ENCODE measurements at regions not wholly inside any gene's neighbourhood (a gene's known extent, or its start where the extent isn't known, plus 50 kb on each side); places are given as distances from the start of the nearest gene placed in this dataset.

GRCh38 chr2:2765176-2765800 lies 434.2 kb upstream of the MYT1L start:
- no peaks in the 10 kb centered on the region for H4K20me1 ChIP-seq (ENCODE audit: control insufficient read depth, insufficient read depth, low read length, poor library complexity, severe bottlenecking)
- no peaks in the 10 kb centered on the region for H3K79me2 ChIP-seq (ENCODE audit: control insufficient read depth, insufficient read depth, low read length)
- Mint-ChIP-seq H3K27ac (no peak overlapping the region), H3K4me3 (no peak overlapping the region), H3K9me3 (ENCODE audit: insufficient read depth) (no peaks in the 10 kb centered on the region), H3K27me3 (no peaks in the 10 kb centered on the region), H3K4me1 (no peaks in the 10 kb centered on the region)
- no peak overlapping the region for H3K27ac ChIP-seq (ENCODE audit: low read length in 2 of 2)
- intact Hi-C loops (cut with micrococcal nuclease), result no loop called here
- H3K4me1 ChIP-seq (ENCODE audit: control insufficient read depth in 2 of 2, insufficient read depth in 2 of 2, low read length in 2 of 2), result no peaks in the 10 kb centered on the region
- TF ChIP-seq EZH2 (IDR thresholded peaks at IDR 0.05; ENCODE audit: borderline replicate concordance, insufficient read depth, low read depth, low read length, poor library complexity, severe bottlenecking) (no peak), CTCF (IDR thresholded peaks at IDR 0.05) (no peak)
- 90% methylated on average over 17 of the region's 17 CpGs for WGBS (ENCODE audit: insufficient coverage)
- DNase-seq, result no peak
- no peak overlapping the region for H3K4me2 ChIP-seq (replicated peaks; ENCODE audit: low read depth, low read length, poor library complexity, severe bottlenecking)
- no peaks in the 10 kb centered on the region for H3K36me3 ChIP-seq (replicated peaks in 1 of 2; ENCODE audit: control extremely low read depth in 1 of 2, control insufficient read depth in 1 of 2, extremely low read depth in 1 of 2, insufficient read depth in 2 of 2, low read length in 1 of 2)
- H3K9me3 ChIP-seq (ENCODE audit: control extremely low read depth in 1 of 3, control insufficient read depth in 2 of 3, insufficient read depth in 1 of 3, low read length in 2 of 3), result peaks cover 0 to 32% (median 0%) of the 10 kb centered on the region in 3 donors
- no peak overlapping the region for H2AFZ ChIP-seq (ENCODE audit: insufficient read depth, low read depth, low read length, poor library complexity, severe bottlenecking)
- H3K4me3 ChIP-seq (ENCODE audit: control extremely low read depth in 1 of 5, extremely low read depth in 1 of 5, insufficient read depth in 1 of 5, low read depth in 2 of 5, low read length in 4 of 5), result no peak overlapping the region
- ChIA-PET POLR2A (no interaction called here), CTCF (no interaction called here)
- H3K27me3 ChIP-seq (replicated peaks in 1 of 4; ENCODE audit: control extremely low read depth in 1 of 4, control insufficient read depth in 3 of 4, insufficient read depth in 4 of 4, low read length in 3 of 4), result no peaks in the 10 kb centered on the region
- ATAC-seq (ENCODE audit: low read depth), result no peak
- no peak overlapping the region for H3K9ac ChIP-seq (ENCODE audit: low read length)

GRCh38 chr2:2764739-2765138 lies 433.7 kb upstream of the MYT1L start:
- Histone ChIP-seq H2AFZ (ENCODE audit: insufficient read depth, low read depth, low read length, poor library complexity, severe bottlenecking) (no peak overlapping the region), H3K9me3 (ENCODE audit: control extremely low read depth in 1 of 3, control insufficient read depth in 2 of 3, insufficient read depth in 1 of 3, low read length in 2 of 3) (peaks cover 0 to 32% (median 0%) of the 10 kb centered on the region in 3 donors), H3K79me2 (ENCODE audit: control insufficient read depth, insufficient read depth, low read length) (no peaks in the 10 kb centered on the region), H3K27me3 (replicated peaks in 1 of 4; ENCODE audit: control extremely low read depth in 1 of 4, control insufficient read depth in 3 of 4, insufficient read depth in 4 of 4, low read length in 3 of 4) (no peaks in the 10 kb centered on the region), H3K4me1 (ENCODE audit: control insufficient read depth in 2 of 2, insufficient read depth in 2 of 2, low read length in 2 of 2) (no peaks in the 10 kb centered on the region), H3K27ac (ENCODE audit: low read length in 2 of 2) (no peak overlapping the region), H3K4me2 (replicated peaks; ENCODE audit: low read depth, low read length, poor library complexity, severe bottlenecking) (no peak overlapping the region), H3K9ac (ENCODE audit: low read length) (no peak overlapping the region), H3K36me3 (replicated peaks in 1 of 2; ENCODE audit: control extremely low read depth in 1 of 2, control insufficient read depth in 1 of 2, extremely low read depth in 1 of 2, insufficient read depth in 2 of 2, low read length in 1 of 2) (no peaks in the 10 kb centered on the region), H3K4me3 (ENCODE audit: control extremely low read depth in 1 of 5, extremely low read depth in 1 of 5, insufficient read depth in 1 of 5, low read depth in 2 of 5, low read length in 4 of 5) (no peak overlapping the region), H4K20me1 (ENCODE audit: control insufficient read depth, insufficient read depth, low read length, poor library complexity, severe bottlenecking) (no peaks in the 10 kb centered on the region)
- intact Hi-C loops (cut with micrococcal nuclease), result no loop called here
- H3K9me3 Mint-ChIP-seq (ENCODE audit: insufficient read depth), result no peaks in the 10 kb centered on the region
- WGBS (ENCODE audit: insufficient coverage), result 88% methylated on average over 18 of the region's 18 CpGs
- ChIA-PET POLR2A (no interaction called here), CTCF (no interaction called here)
- TF ChIP-seq EZH2 (IDR thresholded peaks at IDR 0.05; ENCODE audit: borderline replicate concordance, insufficient read depth, low read depth, low read length, poor library complexity, severe bottlenecking) (no peak), CTCF (IDR thresholded peaks at IDR 0.05) (no peak)
- no peaks in the 10 kb centered on the region for H3K27me3 Mint-ChIP-seq
- no peak for DNase-seq
- no peak for ATAC-seq (ENCODE audit: low read depth)
- H3K27ac Mint-ChIP-seq, result no peak overlapping the region
- no peak overlapping the region for H3K4me3 Mint-ChIP-seq
- no peaks in the 10 kb centered on the region for H3K4me1 Mint-ChIP-seq
